H1 (cell line): ENCODE measurements at regions not wholly inside any gene's neighbourhood (a gene's known extent, or its start where the extent isn't known, plus 50 kb on each side); places are given as distances from the start of the nearest gene placed in this dataset.

ENCODE experiments used
- CBX5 ChIP-seq: fragments of 300-800, 300-1000 bp; sonication (generic); IDR thresholded peaks from 2 replicates; pipeline ENCODE4 v1.7.1; 2016; ENCODE audit warnings: antibody characterized with exemption, low read length, low read depth
- CTCF ChIP-seq, 3 experiments: IDR thresholded peaks; 1 replicate in 2 of 3; 2 replicates in 1 of 3; pipeline versions ENCODE4 v1.5.1 to v1.6.1; 2011; ENCODE audit warnings: low read length in 3 of 3, mild to moderate bottlenecking in 3 of 3, inconsistent platforms in 2 of 3, low read depth in 1 of 3, moderate library complexity in 1 of 3; ENCODE audit not compliant: insufficient read depth in 1 of 3; ENCODE audit errors: control extremely low read depth in 1 of 3
- POLR2A ChIP-seq, 2 experiments: IDR thresholded peaks; 1 replicate in 1 of 2; 2 replicates in 1 of 2; pipeline ENCODE4 v1.6.1; 2011; ENCODE audit warnings: low read depth in 2 of 2, low read length in 2 of 2, mild to moderate bottlenecking in 2 of 2; ENCODE audit errors: control extremely low read depth in 1 of 2
- RAD21 ChIP-seq, 2 experiments: IDR thresholded peaks in 1 of 2; conservative IDR thresholded peaks in 1 of 2; 2 replicates each; pipeline ENCODE4 v1.6.1; 2011; ENCODE audit warnings: low read depth in 2 of 2, low read length in 2 of 2, improper control_type of control experiment in 1 of 2, inconsistent platforms in 1 of 2, mild to moderate bottlenecking in 1 of 2, moderate library complexity in 1 of 2

GRCh38 chr6:43910638-43911353 is 140.8 kb downstream of the VEGFA start:
- TF ChIP-seq RAD21 (IDR thresholded peaks at IDR 0.05 in 1 of 2, conservative IDR thresholded peaks at IDR 0.05 in 1 of 2; ENCODE audit: low read depth in 2 of 2, low read length in 2 of 2), result no peak
- no peak for TF ChIP-seq CTCF (IDR thresholded peaks at IDR 0.05; ENCODE audit: control extremely low read depth in 1 of 3, insufficient read depth in 1 of 3, low read depth in 1 of 3, low read length in 3 of 3)
- TF ChIP-seq POLR2A (IDR thresholded peaks at IDR 0.05; ENCODE audit: control extremely low read depth in 1 of 2, low read depth in 2 of 2, low read length in 2 of 2), result no peak
- no peak for TF ChIP-seq CBX5
